ENCODE measurements at regions not wholly inside any gene's neighbourhood (a gene's known extent, or its start where the extent isn't known, plus 50 kb on each side); places are given as distances from the start of the nearest gene placed in this dataset.

- Histone ChIP-seq H3K79me2 (no peaks in the 10 kb centered on the region), H4K20me1 (ENCODE audit: insufficient read depth, poor library complexity, severe bottlenecking) (no peaks in the 10 kb centered on the region), H3K4me1 (ENCODE audit: insufficient read depth) (peaks cover 6% of the 10 kb centered on the region), H3K4me3 (no peak overlapping the region), H3K36me3 (replicated peaks; ENCODE audit: insufficient read depth, low read depth) (no peaks in the 10 kb centered on the region), H3K9me3 (ENCODE audit: low read depth) (no peaks in the 10 kb centered on the region), H2AFZ (no peak overlapping the region), H3K27me3 (peaks cover 48% of the 10 kb centered on the region), H3K9me2 (replicated peaks; ENCODE audit: insufficient read depth) (no peaks in the 10 kb centered on the region), H3K4me2 (no peak overlapping the region), H3K27ac (no peak overlapping the region)
- no peak for DNase-seq (ENCODE audit: low spot score)
- no peak for TF ChIP-seq EZH2phosphoT487 (IDR thresholded peaks at IDR 0.05; ENCODE audit: low read depth, severe bottlenecking, unreplicated experiment)
- TF ChIP-seq EZH2 (IDR thresholded peaks at IDR 0.05; ENCODE audit: borderline replicate concordance) = no peak
- TF ChIP-seq, protein P1, sequence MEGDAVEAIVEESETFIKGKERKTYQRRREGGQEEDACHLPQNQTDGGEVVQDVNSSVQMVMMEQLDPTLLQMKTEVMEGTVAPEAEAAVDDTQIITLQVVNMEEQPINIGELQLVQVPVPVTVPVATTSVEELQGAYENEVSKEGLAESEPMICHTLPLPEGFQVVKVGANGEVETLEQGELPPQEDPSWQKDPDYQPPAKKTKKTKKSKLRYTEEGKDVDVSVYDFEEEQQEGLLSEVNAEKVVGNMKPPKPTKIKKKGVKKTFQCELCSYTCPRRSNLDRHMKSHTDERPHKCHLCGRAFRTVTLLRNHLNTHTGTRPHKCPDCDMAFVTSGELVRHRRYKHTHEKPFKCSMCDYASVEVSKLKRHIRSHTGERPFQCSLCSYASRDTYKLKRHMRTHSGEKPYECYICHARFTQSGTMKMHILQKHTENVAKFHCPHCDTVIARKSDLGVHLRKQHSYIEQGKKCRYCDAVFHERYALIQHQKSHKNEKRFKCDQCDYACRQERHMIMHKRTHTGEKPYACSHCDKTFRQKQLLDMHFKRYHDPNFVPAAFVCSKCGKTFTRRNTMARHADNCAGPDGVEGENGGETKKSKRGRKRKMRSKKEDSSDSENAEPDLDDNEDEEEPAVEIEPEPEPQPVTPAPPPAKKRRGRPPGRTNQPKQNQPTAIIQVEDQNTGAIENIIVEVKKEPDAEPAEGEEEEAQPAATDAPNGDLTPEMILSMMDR (IDR thresholded peaks at IDR 0.05; ENCODE audit: poor library complexity) = no peak
- 61% methylated on average over 4 of the region's 4 CpGs for WGBS (ENCODE audit: low lambda C conversion rate, missing lambda C conversion rate)
Measured at GRCh38 chr17:6241996-6242395, 171.8 kb downstream of the WSCD1 start.

GRCh38 chr17:6241381-6241780, 171.2 kb downstream of the WSCD1 start:
- Histone ChIP-seq H3K4me3 (no peak overlapping the region), H3K4me1 (ENCODE audit: insufficient read depth) (peaks cover 6% of the 10 kb centered on the region), H4K20me1 (ENCODE audit: insufficient read depth, poor library complexity, severe bottlenecking) (no peaks in the 10 kb centered on the region), H3K9me2 (replicated peaks; ENCODE audit: insufficient read depth) (no peaks in the 10 kb centered on the region), H3K9me3 (ENCODE audit: low read depth) (no peaks in the 10 kb centered on the region), H3K27me3 (peaks cover 52% of the 10 kb centered on the region), H3K79me2 (no peaks in the 10 kb centered on the region), H3K4me2 (no peak overlapping the region), H2AFZ (no peak overlapping the region), H3K36me3 (replicated peaks; ENCODE audit: insufficient read depth, low read depth) (no peaks in the 10 kb centered on the region), H3K27ac (no peak overlapping the region)
- 65% methylated on average over 6 of the region's 6 CpGs for WGBS (ENCODE audit: low lambda C conversion rate, missing lambda C conversion rate)
- no peak for DNase-seq (ENCODE audit: low spot score)
- no peak for TF ChIP-seq EZH2 (IDR thresholded peaks at IDR 0.05; ENCODE audit: borderline replicate concordance)
- TF ChIP-seq, protein P1 (IDR thresholded peaks at IDR 0.05; ENCODE audit: poor library complexity) = no peak
- TF ChIP-seq EZH2phosphoT487 (IDR thresholded peaks at IDR 0.05; ENCODE audit: low read depth, severe bottlenecking, unreplicated experiment) = no peak

- H3K36me3 ChIP-seq (replicated peaks; ENCODE audit: insufficient read depth, low read depth) = no peaks in the 10 kb centered on the region
- H2AFZ ChIP-seq = no peak overlapping the region
- H3K9me2 ChIP-seq (replicated peaks; ENCODE audit: insufficient read depth) = no peaks in the 10 kb centered on the region
- peaks cover 52% of the 10 kb centered on the region for H3K27me3 ChIP-seq
- H3K4me1 ChIP-seq (ENCODE audit: insufficient read depth) = peaks cover 6% of the 10 kb centered on the region
- no peak overlapping the region for H3K4me3 ChIP-seq
- WGBS (ENCODE audit: low lambda C conversion rate, missing lambda C conversion rate) = 79% methylated on average over 10 of the region's 10 CpGs
- DNase-seq (ENCODE audit: low spot score) = no peak
- no peaks in the 10 kb centered on the region for H4K20me1 ChIP-seq (ENCODE audit: insufficient read depth, poor library complexity, severe bottlenecking)
- H3K79me2 ChIP-seq = no peaks in the 10 kb centered on the region
- H3K9me3 ChIP-seq (ENCODE audit: low read depth) = no peaks in the 10 kb centered on the region
- H3K27ac ChIP-seq = no peak overlapping the region
- H3K4me2 ChIP-seq = no peak overlapping the region
- TF ChIP-seq, protein P1 (IDR thresholded peaks at IDR 0.05; ENCODE audit: poor library complexity) = no peak
- no peak for TF ChIP-seq EZH2phosphoT487 (IDR thresholded peaks at IDR 0.05; ENCODE audit: low read depth, severe bottlenecking, unreplicated experiment)
Measured at GRCh38 chr17:6240601-6241000, 170.4 kb downstream of the WSCD1 start.

- TF ChIP-seq EZH2 (IDR thresholded peaks at IDR 0.05; ENCODE audit: borderline replicate concordance) = no peak
- TF ChIP-seq, protein P1 (IDR thresholded peaks at IDR 0.05; ENCODE audit: poor library complexity) = no peak
- TF ChIP-seq EZH2phosphoT487 (IDR thresholded peaks at IDR 0.05; ENCODE audit: low read depth, severe bottlenecking, unreplicated experiment) = no peak
- no peak for DNase-seq (ENCODE audit: low spot score)
- Histone ChIP-seq H3K4me3 (no peak overlapping the region), H3K79me2 (no peaks in the 10 kb centered on the region), H3K4me1 (ENCODE audit: insufficient read depth) (peaks cover 6% of the 10 kb centered on the region), H3K27ac (no peak overlapping the region), H3K27me3 (peaks cover 52% of the 10 kb centered on the region), H3K36me3 (replicated peaks; ENCODE audit: insufficient read depth, low read depth) (no peaks in the 10 kb centered on the region), H3K9me2 (replicated peaks; ENCODE audit: insufficient read depth) (no peaks in the 10 kb centered on the region), H4K20me1 (ENCODE audit: insufficient read depth, poor library complexity, severe bottlenecking) (no peaks in the 10 kb centered on the region), H2AFZ (no peak overlapping the region), H3K9me3 (ENCODE audit: low read depth) (no peaks in the 10 kb centered on the region), H3K4me2 (no peak overlapping the region)
- WGBS (ENCODE audit: low lambda C conversion rate, missing lambda C conversion rate) = 90% methylated on average over 3 of the region's 3 CpGs
Measured at GRCh38 chr17:6240001-6240400, 169.8 kb downstream of the WSCD1 start.
